Ovary (tissue), 7 donors: ENCODE measurements at regions not wholly inside any gene's neighbourhood (a gene's known extent, or its start where the extent isn't known, plus 50 kb on each side); places are given as distances from the start of the nearest gene placed in this dataset.

ENCODE experiments used
- DNase-seq, 5 donors: peaks; one replicate each; pipeline ENCODE4 v3.0.0-alpha.2; 2019 to 2020
- H3K27ac ChIP-seq, 2 donors: fragments of 200-600 bp; one replicate each; pipeline versions ENCODE4 v1.5.1 to v1.8.0; 2019 to 2022
- H3K27me3 ChIP-seq: fragments of 200-600 bp; one replicate; pipeline ENCODE4 v1.8.0; 2022
- H3K36me3 ChIP-seq: fragments of 200-600 bp; sonication (generic); one replicate; pipeline ENCODE4 v1.5.1; 2019
- H3K4me1 ChIP-seq: one replicate; pipeline ENCODE4 v1.8.1; 2013; ENCODE audit warnings: mild to moderate bottlenecking, moderate library complexity; ENCODE audit not compliant: insufficient read depth
- H3K4me3 ChIP-seq: fragments of 200-600 bp; sonication (generic); one replicate; pipeline ENCODE4 v1.5.1; 2017
- H3K9me3 ChIP-seq, 2 donors: fragments of 200-600 bp in 1 of 2; sonication (generic) in 1 of 2; one replicate each; pipeline versions ENCODE4 v1.5.1 to v1.8.1; 2013 to 2019; ENCODE audit warnings: mild to moderate bottlenecking in 1 of 2, moderate library complexity in 1 of 2
- CTCF ChIP-seq, 3 donors: fragments of 450-650 bp in 2 of 3; fragments of 200-600 bp in 1 of 3; IDR thresholded peaks; one replicate each; pipeline versions ENCODE4 v1.5.1 to v1.8.0; 2016 to 2022; ENCODE audit warnings: antibody characterized with exemption in 3 of 3, mild to moderate bottlenecking in 1 of 3
- EP300 ChIP-seq: sonication (generic); formaldehyde crosslinking; IDR thresholded peaks from one replicate; pipeline ENCODE4 v1.6.1; 2017; ENCODE audit warnings: antibody characterized with exemption
- POLR2A ChIP-seq: fragments of 450-650 bp; IDR thresholded peaks from one replicate; pipeline ENCODE4 v1.6.1; 2017; ENCODE audit warnings: antibody characterized with exemption, mild to moderate bottlenecking, moderate library complexity
- WGBS, 3 donors: extraction: QIAGEN DNeasy Blood & Tissue Kit in 1 of 3; methylation state at CpG; one replicate each; pipeline versions ENCODE4 v1.1.5 to v1.1.7; 2013 to 2017; 5-methylcytosine and 5-hydroxymethylcytosine counted together
- intact Hi-C, 4 donors: fragments of 100-400 bp; cut with DNase I; formaldehyde crosslinking; loops; one replicate each; pipeline versions ENCODE4 v1.11.0 to v1.15.1; 2022 to 2023
- donor health status: DM: no; HTN: no; CAD: no; lungs with moderate emphysema.
- donor health status: DM: no; HTN: no; CAD: no.
- donor health status: Bipolar disorder and iron deficiency.
- donor health status: DM: no; HTN: no; CAD: no.
- donor health status: DM: yes; HTN: yes; CAD: no.

GRCh38 chrX:63470506-63470905 is 119.4 kb upstream of the SPIN4 start:
- TF ChIP-seq CTCF (IDR thresholded peaks at IDR 0.05) (no peak), POLR2A (no peak), EP300 (no peak)
- Histone ChIP-seq H3K36me3 (no peaks in the 10 kb centered on the region), H3K4me3 (no peak overlapping the region), H3K9me3 (peaks cover 0 to 10% of the 10 kb centered on the region in 2 donors), H3K27ac (no peak overlapping the region), H3K27me3 (no peaks in the 10 kb centered on the region), H3K4me1 (no peaks in the 10 kb centered on the region)
- 83 to 84% (median 83%) methylated on average over 4 of the region's 4 CpGs for WGBS, 3 donors
- intact Hi-C loops: no loop called here
- no peak for DNase-seq

DNA sequence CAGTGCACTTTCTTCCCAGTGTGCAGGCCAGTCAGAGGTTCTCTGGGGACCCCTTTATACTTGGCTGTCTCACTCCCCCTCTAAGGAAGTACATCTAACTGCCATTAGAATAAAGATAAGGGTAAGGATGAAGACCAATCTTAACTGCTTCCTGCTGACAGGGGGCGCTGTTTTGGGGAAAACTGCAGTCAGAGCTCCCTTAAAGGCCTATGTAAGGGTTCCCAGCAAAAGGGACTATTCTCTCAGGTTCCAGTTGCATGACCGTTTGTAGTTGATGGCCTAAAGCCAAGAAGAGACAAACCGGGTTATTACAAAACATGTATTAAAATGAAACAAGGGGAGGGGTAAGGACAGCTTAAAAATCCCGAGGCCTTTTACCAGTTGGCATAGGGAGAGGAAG is 115.6 kb upstream of the SPIN4 start:
- Histone ChIP-seq H3K9me3 (peaks cover 0 to 7% of the 10 kb centered on the region in 2 donors), H3K36me3 (no peaks in the 10 kb centered on the region), H3K4me3 (no peak overlapping the region), H3K27ac (no peak overlapping the region), H3K4me1 (no peaks in the 10 kb centered on the region), H3K27me3 (no peaks in the 10 kb centered on the region)
- no peak for TF ChIP-seq EP300
- TF ChIP-seq CTCF (IDR thresholded peaks at IDR 0.05): no peak
- no peak for TF ChIP-seq POLR2A
- intact Hi-C loops: no loop called here
- 55 to 62% (median 58%) methylated on average over 4 of the region's 4 CpGs for WGBS, 3 donors
- no peak for DNase-seq

- no peak for TF ChIP-seq EP300
- TF ChIP-seq POLR2A: no peak
- no peak for TF ChIP-seq CTCF (IDR thresholded peaks at IDR 0.05)
- intact Hi-C loops: no loop called here
- H3K27ac ChIP-seq: no peak overlapping the region
- H3K27me3 ChIP-seq: no peaks in the 10 kb centered on the region
- H3K36me3 ChIP-seq: no peaks in the 10 kb centered on the region
- no peak overlapping the region for H3K4me3 ChIP-seq
- H3K4me1 ChIP-seq: no peaks in the 10 kb centered on the region
- H3K9me3 ChIP-seq: no peaks in the 10 kb centered on the region
- 26 to 42% (median 37%) methylated on average over 1 of the region's 1 CpG for WGBS, 3 donors
- no peak for DNase-seq
These were observed 107.8 kb upstream of the SPIN4 start for GRCh38 chrX:63458981-63459380.

DNA sequence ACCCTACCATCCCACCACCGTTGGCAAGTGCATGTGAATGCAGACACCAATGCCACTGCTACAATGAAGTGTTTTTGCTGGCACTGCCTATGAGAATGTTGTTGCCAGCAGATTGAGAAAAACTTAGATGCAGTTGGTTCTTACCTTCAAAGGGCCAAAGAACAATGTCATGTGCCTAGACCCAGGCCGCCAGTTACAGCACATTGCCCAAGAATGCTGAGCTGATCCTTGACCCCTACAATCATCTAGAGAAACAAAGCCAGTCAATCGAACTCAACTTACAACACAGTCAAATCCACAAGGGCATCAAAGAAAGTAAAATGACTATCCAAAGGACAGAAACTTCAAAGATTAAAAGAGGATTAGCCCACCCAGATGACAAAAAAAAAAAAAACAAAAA is 102.4 kb upstream of the SPIN4 start:
- no peak overlapping the region for H3K4me3 ChIP-seq

More for the DNA sequence above, 102.4 kb upstream of the SPIN4 start:
- intact Hi-C loops: no loop called here
- TF ChIP-seq EP300 (no peak), POLR2A (no peak), CTCF (IDR thresholded peaks at IDR 0.05) (no peak)
- no peaks in the 10 kb centered on the region for H3K9me3 ChIP-seq
- DNase-seq: no peak
- no peak overlapping the region for H3K27ac ChIP-seq
- WGBS, 3 donors: 73 to 80% (median 79%) methylated on average over 3 of the region's 3 CpGs
- no peaks in the 10 kb centered on the region for H3K4me1 ChIP-seq
- H3K36me3 ChIP-seq: no peaks in the 10 kb centered on the region
- no peaks in the 10 kb centered on the region for H3K27me3 ChIP-seq
